ENCODE measurements at regions not wholly inside any gene's neighbourhood (a gene's known extent, or its start where the extent isn't known, plus 50 kb on each side); places are given as distances from the start of the nearest gene placed in this dataset.

DNA sequence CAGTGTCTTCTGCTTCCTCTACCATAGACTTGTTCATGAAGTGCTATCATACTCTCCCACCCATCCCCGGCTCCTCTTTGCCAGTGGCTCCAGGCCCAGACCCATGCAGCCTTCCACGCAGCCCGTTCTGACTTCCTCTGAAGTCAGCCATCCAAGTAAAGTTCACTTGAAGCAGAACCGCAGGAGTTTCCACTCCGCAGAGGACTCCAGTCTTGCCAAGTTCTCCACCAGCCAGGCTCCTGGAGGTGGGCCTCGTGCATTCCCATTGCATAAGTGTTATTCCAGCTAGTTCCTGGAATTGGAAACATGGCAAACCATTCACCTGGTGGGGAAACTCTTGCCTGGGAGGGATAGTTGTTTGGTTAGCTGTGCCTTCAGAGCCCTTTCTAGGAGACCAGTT is 185.1 kb downstream of the PLPP3 start:
- Histone ChIP-seq H3K27me3 (ENCODE audit: insufficient read depth, low read length) (no peaks in the 10 kb centered on the region), H4K8ac (replicated peaks; ENCODE audit: insufficient read length, low read depth, low read length) (no peak overlapping the region), H2BK15ac (ENCODE audit: low read depth, low read length) (no peak overlapping the region), H4K91ac (ENCODE audit: insufficient read length, low read depth, low read length) (no peak overlapping the region), H2BK120ac (ENCODE audit: low read depth, low read length, poor library complexity, severe bottlenecking) (no peak overlapping the region), H3K79me2 (ENCODE audit: insufficient read depth, low read length) (no peaks in the 10 kb centered on the region), H2AFZ (ENCODE audit: low read length) (no peak overlapping the region), H3K4me1 (ENCODE audit: insufficient read depth, low read length) (peaks cover 6% of the 10 kb centered on the region; the same call in 1 of the 2 replicates), H3K9ac (ENCODE audit: extremely low read depth, insufficient read length, low read length) (no peak overlapping the region), H3K27ac (ENCODE audit: insufficient read length, low read depth, low read length) (no peak overlapping the region), H3K4ac (ENCODE audit: low read depth, low read length) (no peak overlapping the region), H3K23me2 (ENCODE audit: insufficient read length, low read depth, low read length, poor library complexity, severe bottlenecking) (no peaks in the 10 kb centered on the region), H3K18ac (ENCODE audit: insufficient read length, low read depth, low read length) (no peak overlapping the region), H3K9me3 (ENCODE audit: control insufficient read depth, low read depth, low read length) (no peaks in the 10 kb centered on the region), H2BK5ac (ENCODE audit: insufficient read length, low read length) (no peak overlapping the region), H3T11ph (ENCODE audit: low read length) (no peak overlapping the region), H2BK12ac (ENCODE audit: insufficient read length, low read depth, low read length) (no peak overlapping the region), H4K5ac (ENCODE audit: insufficient read length, low read depth, low read length) (no peak overlapping the region), H3K4me2 (ENCODE audit: insufficient read depth, insufficient read length, low read length) (no peak overlapping the region), H4K20me1 (ENCODE audit: control insufficient read depth, insufficient read depth, insufficient read length) (no peaks in the 10 kb centered on the region), H2AK5ac (ENCODE audit: insufficient read length, low read length) (no peak overlapping the region), H2BK20ac (ENCODE audit: low read depth, low read length, poor library complexity, severe bottlenecking) (no peak overlapping the region), H3K23ac (ENCODE audit: insufficient read length, low read depth, low read length) (no peak overlapping the region), H3K56ac (ENCODE audit: insufficient read length, low read depth, low read length) (no peak overlapping the region), H3K14ac (ENCODE audit: insufficient read depth, low read length) (no peak overlapping the region), H3K79me1 (ENCODE audit: insufficient read depth, low read depth, low read length, poor library complexity, severe bottlenecking) (no peaks in the 10 kb centered on the region)
- Mint-ChIP-seq H3K27ac (no peak overlapping the region; a peak in 1 of 7 replicates), H3K9me3 (no peaks in the 10 kb centered on the region), H3K27me3 (ENCODE audit: low read depth) (no peaks in the 10 kb centered on the region), H3K36me3 (ENCODE audit: insufficient read depth in 1 of 3, low read depth in 3 of 3) (no peaks in the 10 kb centered on the region), H3K4me1 (peaks cover 28 to 36% of the 10 kb centered on the region in 2 experiments), H3K4me3 (no peak overlapping the region)
- TF ChIP-seq, protein P1, sequence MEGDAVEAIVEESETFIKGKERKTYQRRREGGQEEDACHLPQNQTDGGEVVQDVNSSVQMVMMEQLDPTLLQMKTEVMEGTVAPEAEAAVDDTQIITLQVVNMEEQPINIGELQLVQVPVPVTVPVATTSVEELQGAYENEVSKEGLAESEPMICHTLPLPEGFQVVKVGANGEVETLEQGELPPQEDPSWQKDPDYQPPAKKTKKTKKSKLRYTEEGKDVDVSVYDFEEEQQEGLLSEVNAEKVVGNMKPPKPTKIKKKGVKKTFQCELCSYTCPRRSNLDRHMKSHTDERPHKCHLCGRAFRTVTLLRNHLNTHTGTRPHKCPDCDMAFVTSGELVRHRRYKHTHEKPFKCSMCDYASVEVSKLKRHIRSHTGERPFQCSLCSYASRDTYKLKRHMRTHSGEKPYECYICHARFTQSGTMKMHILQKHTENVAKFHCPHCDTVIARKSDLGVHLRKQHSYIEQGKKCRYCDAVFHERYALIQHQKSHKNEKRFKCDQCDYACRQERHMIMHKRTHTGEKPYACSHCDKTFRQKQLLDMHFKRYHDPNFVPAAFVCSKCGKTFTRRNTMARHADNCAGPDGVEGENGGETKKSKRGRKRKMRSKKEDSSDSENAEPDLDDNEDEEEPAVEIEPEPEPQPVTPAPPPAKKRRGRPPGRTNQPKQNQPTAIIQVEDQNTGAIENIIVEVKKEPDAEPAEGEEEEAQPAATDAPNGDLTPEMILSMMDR (conservative IDR thresholded peaks at IDR 0.05), result no peak
- no peak for DNase-seq
- WGBS (ENCODE audit: extremely low coverage, insufficient read length, low lambda C conversion rate), result no CpG with 5 or more reads among the region's 6 CpGs

Measured in H9 (cell line).